ENCODE measurements at regions not wholly inside any gene's neighbourhood (a gene's known extent, or its start where the extent isn't known, plus 50 kb on each side); places are given as distances from the start of the nearest gene placed in this dataset.

- TF ChIP-seq MAX (IDR thresholded peaks at IDR 0.05; ENCODE audit: low read depth, low read length) (no peak), MYC (IDR thresholded peaks at IDR 0.05; ENCODE audit: low read depth, low read length) (no peak), POLR2A (IDR thresholded peaks at IDR 0.05; ENCODE audit: extremely low read depth, insufficient read length) (no peak), CTCF (IDR thresholded peaks at IDR 0.05; ENCODE audit: low read depth, low read length) (no peak)
- DNase-seq (ENCODE audit: low read depth), result no peak
- no peak overlapping the region for H3K4me3 ChIP-seq (ENCODE audit: low read depth, low read length)
These were observed 112.8 kb upstream of the HPF1 start for GRCh38 chr4:169870507-169870906.

GRCh38 chr4:169869490-169869889, 111.7 kb upstream of the HPF1 start:
- TF ChIP-seq MAX (IDR thresholded peaks at IDR 0.05; ENCODE audit: low read depth, low read length) (no peak), POLR2A (IDR thresholded peaks at IDR 0.05; ENCODE audit: extremely low read depth, insufficient read length) (no peak), MYC (IDR thresholded peaks at IDR 0.05; ENCODE audit: low read depth, low read length) (no peak), CTCF (IDR thresholded peaks at IDR 0.05; ENCODE audit: low read depth, low read length) (no peak)

GRCh38 chr4:169861593-169861992, 103.8 kb upstream of the HPF1 start:
- DNase-seq (ENCODE audit: low read depth), result no peak
- no peak overlapping the region for H3K4me3 ChIP-seq (ENCODE audit: low read depth, low read length)
- no peak for TF ChIP-seq CTCF (IDR thresholded peaks at IDR 0.05; ENCODE audit: low read depth, low read length)
- no peak for TF ChIP-seq MAX (IDR thresholded peaks at IDR 0.05; ENCODE audit: low read depth, low read length)
- no peak for TF ChIP-seq POLR2A (IDR thresholded peaks at IDR 0.05; ENCODE audit: extremely low read depth, insufficient read length)
- no peak for TF ChIP-seq MYC (IDR thresholded peaks at IDR 0.05; ENCODE audit: low read depth, low read length)

More at GRCh38 chr4:169869490-169869889, 111.7 kb upstream of the HPF1 start:
- DNase-seq (ENCODE audit: low read depth), result no peak
- H3K4me3 ChIP-seq (ENCODE audit: low read depth, low read length), result no peak overlapping the region

- H3K4me3 ChIP-seq (ENCODE audit: low read depth, low read length), result no peak overlapping the region
- TF ChIP-seq POLR2A (IDR thresholded peaks at IDR 0.05; ENCODE audit: extremely low read depth, insufficient read length) (no peak), MYC (IDR thresholded peaks at IDR 0.05; ENCODE audit: low read depth, low read length) (no peak), CTCF (IDR thresholded peaks at IDR 0.05; ENCODE audit: low read depth, low read length) (no peak), MAX (IDR thresholded peaks at IDR 0.05; ENCODE audit: low read depth, low read length) (no peak)
These were observed 101.8 kb upstream of the HPF1 start for GRCh38 chr4:169859366-169860216.

GRCh38 chr4:169854090-169854489, 96.3 kb upstream of the HPF1 start:
- DNase-seq (ENCODE audit: low read depth), result no peak
- no peak for TF ChIP-seq POLR2A (IDR thresholded peaks at IDR 0.05; ENCODE audit: extremely low read depth, insufficient read length)
- no peak for TF ChIP-seq MYC (IDR thresholded peaks at IDR 0.05; ENCODE audit: low read depth, low read length)
- no peak for TF ChIP-seq MAX (IDR thresholded peaks at IDR 0.05; ENCODE audit: low read depth, low read length)
- no peak for TF ChIP-seq CTCF (IDR thresholded peaks at IDR 0.05; ENCODE audit: low read depth, low read length)
- H3K4me3 ChIP-seq (ENCODE audit: low read depth, low read length), result no peak overlapping the region

More at GRCh38 chr4:169859366-169860216, 101.8 kb upstream of the HPF1 start:
- no peak for DNase-seq (ENCODE audit: low read depth)

Measured in NB4 (cell line).